GM23248 (cell line): ENCODE measurements at regions not wholly inside any gene's neighbourhood (a gene's known extent, or its start where the extent isn't known, plus 50 kb on each side); places are given as distances from the start of the nearest gene placed in this dataset.

ENCODE experiments used
- EZH2 ChIP-seq: fragments of 200-600 bp; sonication (generic); IDR thresholded peaks from 2 replicates; pipeline ENCODE4 v1.6.1; 2018; ENCODE audit warnings: antibody characterized with exemption, mild to moderate bottlenecking; ENCODE audit not compliant: insufficient read depth, poor library complexity, severe bottlenecking
- EZH2phosphoT487 ChIP-seq: fragments of 200-600 bp; sonication (generic); IDR thresholded peaks from 2 replicates; pipeline ENCODE4 v1.6.1; 2018; ENCODE audit warnings: antibody characterized with exemption, moderate library complexity, mild to moderate bottlenecking, low read depth; ENCODE audit not compliant: insufficient read depth

DNA sequence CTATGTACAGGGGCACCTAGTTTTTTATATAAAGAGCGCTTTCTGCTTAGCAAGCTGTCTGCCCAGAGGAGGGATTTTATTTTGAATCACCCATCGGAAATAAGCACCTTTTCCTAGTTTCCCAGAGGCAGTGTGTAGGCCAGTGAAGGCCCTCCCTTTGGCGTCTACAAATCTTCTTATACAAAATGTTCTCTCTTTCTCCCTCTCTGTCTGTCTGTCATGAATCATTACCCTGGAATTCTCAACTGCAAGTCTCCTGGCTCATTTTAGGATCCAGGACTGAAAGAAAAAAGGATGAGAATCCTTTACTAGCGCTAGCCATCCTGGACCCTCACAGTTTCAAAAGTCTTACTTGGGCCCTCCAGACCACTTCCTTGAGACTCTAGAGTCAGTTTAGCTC lies 728.1 kb downstream of the OTOL1 start:
- no peak for TF ChIP-seq EZH2
- TF ChIP-seq EZH2phosphoT487 = no peak
